GM19468 (cell line): ENCODE measurements at regions not wholly inside any gene's neighbourhood (a gene's known extent, or its start where the extent isn't known, plus 50 kb on each side); places are given as distances from the start of the nearest gene placed in this dataset.

Source experiments
- ATAC-seq: cut with Tn5 transposase; IDR thresholded peaks from one replicate; pipeline ENCODE4 v1.9.1; 2021; ENCODE audit warnings: mild to moderate bottlenecking, moderate library complexity, moderate number of reproducible peaks; ENCODE audit not compliant: unreplicated experiment; ENCODE audit errors: extremely low read depth

DNA sequence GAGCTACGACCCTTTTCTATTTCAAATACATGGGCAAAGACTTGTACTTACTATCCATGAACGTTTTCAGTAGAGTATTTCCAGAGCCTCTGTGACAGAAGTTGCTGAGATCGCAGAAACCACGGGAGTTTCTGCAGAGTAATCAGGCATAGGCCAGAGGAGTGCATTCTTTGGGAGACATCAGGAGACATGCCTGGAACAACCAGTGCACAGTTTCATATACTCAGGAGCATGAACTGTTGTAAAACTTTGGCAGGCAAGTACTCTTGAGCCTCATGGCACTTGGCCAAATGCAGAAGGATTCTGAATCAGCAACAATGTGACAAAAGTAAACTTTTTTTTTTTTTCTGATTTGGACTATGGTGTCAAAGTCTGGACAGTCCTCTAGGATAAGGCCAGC lies 307.1 kb downstream of the GRB14 start:
- no peak for ATAC-seq

DNA sequence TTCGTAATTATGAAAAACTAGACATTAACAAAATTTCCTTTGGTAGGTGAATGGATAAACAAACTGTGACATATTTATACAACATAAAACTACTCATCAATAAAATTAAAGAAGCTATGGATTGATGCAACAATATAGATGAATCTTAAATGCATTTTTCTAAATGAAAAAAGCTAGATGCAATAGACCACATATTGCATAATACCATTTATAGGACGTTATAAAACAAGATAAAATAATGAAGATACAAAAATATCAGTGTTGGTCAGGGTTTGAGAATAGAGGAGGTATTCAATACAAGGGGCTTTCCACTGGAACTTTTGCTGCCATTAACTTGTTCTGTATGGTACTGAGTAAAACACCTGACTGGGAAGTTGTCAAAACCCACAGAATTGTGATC lies 314.4 kb downstream of the GRB14 start:
- no peak for ATAC-seq

GRCh38 chr2:164302786-164303185 lies 318.5 kb downstream of the GRB14 start:
- ATAC-seq: no peak

- ATAC-seq: no peak
Observed at GRCh38 chr2:164288235-164288634, 333.0 kb downstream of the GRB14 start.

DNA sequence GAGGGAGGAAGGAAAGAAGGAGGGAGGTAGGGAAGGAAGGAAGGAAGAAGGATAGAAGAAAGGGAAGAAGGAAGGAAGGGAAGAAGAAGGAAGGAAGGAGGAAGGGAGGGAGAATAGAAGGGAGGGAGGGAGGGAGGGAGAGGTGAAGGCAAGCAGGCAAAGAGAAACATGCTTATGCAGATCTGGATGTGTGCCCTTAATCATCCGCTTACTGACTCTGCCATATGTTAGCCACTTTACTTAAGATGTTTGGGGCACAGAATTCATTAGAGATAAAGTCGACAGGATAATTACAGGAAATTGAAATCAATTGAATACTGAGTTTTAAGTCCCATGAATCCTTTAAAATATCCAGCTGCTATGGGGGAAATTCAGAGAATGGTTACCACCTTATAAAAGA lies 334.2 kb downstream of the GRB14 start:
- ATAC-seq: no peak

DNA sequence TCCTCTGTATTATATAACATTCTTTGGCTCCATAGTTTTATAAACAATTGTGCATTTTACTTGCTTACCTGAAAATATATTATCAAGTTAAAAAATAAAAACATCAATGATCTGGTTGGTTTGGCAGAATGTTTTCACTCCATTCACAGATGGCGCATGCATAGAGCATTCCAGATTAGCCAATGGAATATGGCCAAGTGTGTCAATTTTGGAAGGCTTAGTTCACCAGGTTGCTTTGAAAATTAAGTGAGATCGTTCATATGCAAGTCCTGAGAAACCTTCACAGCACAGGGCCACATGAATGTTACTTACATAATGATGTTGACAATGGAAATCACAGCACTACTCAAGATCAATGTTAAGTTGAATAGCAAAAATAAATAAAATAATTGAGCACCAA lies 335.7 kb downstream of the GRB14 start:
- ATAC-seq: no peak

- no peak for ATAC-seq
Observed at GRCh38 chr2:164281896-164282295, 339.4 kb downstream of the GRB14 start.

- ATAC-seq: no peak
Observed at GRCh38 chr2:164275659-164276058, 345.6 kb downstream of the GRB14 start.

DNA sequence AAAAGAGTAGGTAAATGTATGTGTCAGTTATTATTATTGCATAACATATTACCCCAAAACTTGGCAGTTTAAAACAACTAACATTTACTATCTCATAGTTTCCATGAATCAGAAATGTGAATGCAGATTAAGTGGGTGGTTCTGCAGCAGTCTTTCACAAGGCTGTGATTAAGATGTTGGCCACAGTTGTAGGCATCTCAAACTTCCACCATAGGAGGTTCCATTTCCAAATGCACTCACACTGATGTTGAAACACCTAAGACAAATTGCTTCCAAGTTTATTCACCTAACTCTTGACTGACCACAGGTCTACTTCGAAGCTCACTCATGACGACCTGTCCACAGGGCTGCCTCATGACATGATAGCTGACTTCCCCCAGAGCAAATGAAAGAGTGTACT lies 360.8 kb downstream of the GRB14 start:
- no peak for ATAC-seq

DNA sequence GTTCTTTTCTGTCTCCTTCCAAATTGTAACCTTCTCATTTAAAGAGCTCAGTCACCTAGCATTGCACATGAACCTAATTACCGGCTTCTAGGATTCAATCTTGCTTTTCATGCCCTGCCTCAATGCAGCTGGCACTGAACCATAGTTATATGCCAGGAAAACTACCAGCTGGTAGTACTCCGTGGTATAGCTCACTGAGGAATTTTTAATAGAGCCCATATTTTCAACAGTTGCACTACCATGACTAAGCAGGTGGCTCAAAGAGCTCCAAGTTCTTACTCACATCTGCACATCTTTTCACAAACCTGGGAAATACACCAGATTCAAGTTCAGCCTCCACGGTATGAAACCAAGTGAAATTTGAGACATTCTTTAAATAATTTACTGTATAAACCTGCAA lies 363.5 kb downstream of the GRB14 start:
- no peak for ATAC-seq

DNA sequence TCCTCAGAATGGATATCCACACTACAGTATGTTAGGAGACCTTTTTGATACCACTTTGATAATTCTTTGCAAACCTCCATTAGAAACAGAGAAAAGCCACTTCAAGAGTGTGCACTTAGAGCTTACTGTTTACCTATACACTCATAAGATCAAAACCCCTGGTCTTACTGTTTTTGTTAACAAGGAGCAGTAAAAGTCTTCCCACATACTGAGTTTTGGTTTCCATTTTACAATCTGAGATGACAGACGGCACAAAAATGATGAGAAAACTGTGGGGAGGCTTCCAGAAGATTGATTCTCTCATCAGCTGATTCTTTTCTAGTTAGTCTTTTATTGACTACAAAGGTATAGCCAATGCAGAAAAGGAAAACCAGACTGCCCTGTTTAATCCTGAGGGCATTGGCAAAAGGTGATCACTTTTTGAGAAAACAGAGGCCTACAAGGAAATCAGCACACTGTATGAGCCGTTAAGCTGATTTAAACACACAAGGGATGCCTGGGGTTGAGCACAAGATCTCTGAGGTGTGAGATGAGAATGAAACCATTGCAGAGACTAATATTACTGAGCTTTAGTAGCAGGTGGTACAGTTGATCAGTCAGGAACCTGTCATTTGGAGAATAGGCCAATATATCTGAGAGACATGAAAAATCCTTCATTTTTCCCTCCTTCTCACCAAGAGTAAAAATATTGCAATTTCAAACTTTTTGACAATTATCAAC lies 368.6 kb downstream of the GRB14 start:
- peak; percentile 27 for ATAC-seq

- ATAC-seq: no peak
Observed at GRCh38 chr2:164243315-164243714, 378.0 kb downstream of the GRB14 start.

DNA sequence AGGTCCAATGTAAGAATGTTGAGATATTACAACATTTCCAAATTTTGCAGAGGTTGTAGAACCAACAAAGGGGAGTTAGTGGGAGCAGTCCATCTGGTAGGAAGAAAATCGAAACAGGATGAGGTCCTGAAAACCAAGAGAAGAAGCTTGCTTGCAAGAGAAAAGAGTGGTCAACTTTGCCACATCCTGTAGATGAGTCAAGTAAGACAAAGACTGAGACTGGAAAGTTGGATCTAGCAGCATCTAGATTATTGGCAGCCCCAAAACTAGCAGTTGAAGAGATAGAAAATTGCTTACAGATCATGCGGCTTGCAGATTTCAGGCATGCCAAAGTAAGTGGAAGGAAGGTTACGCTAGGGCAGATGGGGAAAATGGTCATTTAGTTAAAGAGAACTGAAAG lies 378.9 kb downstream of the GRB14 start:
- ATAC-seq: no peak

- no peak for ATAC-seq
Observed at GRCh38 chr2:164234074-164234473, 387.2 kb downstream of the GRB14 start.

- ATAC-seq: no peak
Observed at GRCh38 chr2:164224007-164224406, 397.3 kb downstream of the GRB14 start.

DNA sequence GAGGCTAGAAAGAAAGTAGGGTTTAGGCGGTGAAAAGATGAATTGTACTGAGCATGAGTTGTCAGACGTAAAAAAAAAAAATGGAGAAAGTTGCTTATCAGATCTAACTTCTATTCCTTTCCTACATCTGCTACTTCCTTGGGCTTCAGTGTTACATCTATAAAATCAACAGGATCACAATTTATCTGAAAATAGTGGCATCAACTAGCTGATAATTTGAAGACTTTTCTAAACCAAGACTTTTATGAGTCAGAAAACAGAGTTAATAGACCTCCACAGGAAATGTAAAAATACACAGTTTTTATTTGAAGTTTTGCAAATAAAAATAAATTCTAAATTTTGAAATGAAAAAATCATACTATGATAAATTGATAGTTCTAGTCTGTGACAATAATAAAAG lies 399.8 kb downstream of the GRB14 start:
- no peak for ATAC-seq

GRCh38 chr2:164220265-164220664 lies 401.0 kb downstream of the GRB14 start:
- no peak for ATAC-seq

GRCh38 chr2:164213916-164214315 lies 407.4 kb downstream of the GRB14 start:
- no peak for ATAC-seq

- ATAC-seq: no peak
Observed at GRCh38 chr2:164205347-164205746, 415.9 kb downstream of the GRB14 start.

- no peak for ATAC-seq
Observed at GRCh38 chr2:164203131-164203530, 418.2 kb downstream of the GRB14 start.

GRCh38 chr2:164198256-164198655 lies 423.0 kb downstream of the GRB14 start:
- no peak for ATAC-seq

DNA sequence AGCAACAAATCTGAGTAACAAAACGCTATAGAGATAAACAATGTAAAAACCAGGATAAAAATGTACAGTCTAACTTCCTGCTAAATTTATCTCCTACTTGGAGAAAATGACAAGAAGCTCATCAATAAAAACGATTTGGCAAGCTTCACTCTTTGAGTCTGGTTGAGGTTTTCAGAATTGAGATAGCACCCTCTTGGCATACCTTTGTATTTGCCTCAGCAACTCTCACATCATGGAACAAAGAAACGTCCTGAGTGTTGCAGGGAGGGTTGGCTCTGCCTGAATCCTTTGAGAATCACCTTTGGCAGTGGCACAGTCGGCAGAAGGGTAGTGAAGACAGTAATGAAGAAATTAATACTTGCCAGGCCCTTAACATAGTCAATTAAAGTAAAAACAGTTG lies 430.6 kb downstream of the GRB14 start:
- no peak for ATAC-seq

GRCh38 chr2:164189851-164190250 lies 431.4 kb downstream of the GRB14 start:
- ATAC-seq: no peak
